PC-9 (cell line): ENCODE measurements at regions not wholly inside any gene's neighbourhood (a gene's known extent, or its start where the extent isn't known, plus 50 kb on each side); places are given as distances from the start of the nearest gene placed in this dataset.

Experiments used
- BruUV-seq: library from RNA; stranded (reverse); fragments of 400-500 nt; replicated peaks from 2 replicates; lab custom pipeline; 2021; lab: Mats Ljungman, UMichigan
- CTCF ChIA-PET: fragments of 300-600 bp; sonication (Branson Sonifier 250); formaldehyde crosslinking; loops from one replicate; lab custom pipeline; 2022; ENCODE audit warnings: antibody characterized with exemption; lab: Charles Lee
- POLR2A ChIA-PET: fragments of 300-600 bp; sonication (Branson Sonifier 250); formaldehyde crosslinking; loops from one replicate; lab custom pipeline; 2022; ENCODE audit warnings: antibody characterized with exemption; ENCODE audit not compliant: unreplicated experiment; lab: Charles Lee
- DNase-seq, 2 experiments: peaks; one replicate each; pipeline versions ENCODE4 v3.0.0 to v3.0.0-alpha.2; 2015 to 2022; ENCODE audit warnings: mixed read lengths in 1 of 2
- H2AFZ ChIP-seq: fragments of 200-600 bp; sonication (generic); 2 replicates; pipeline ENCODE4 v1.8.1; 2017; ENCODE audit warnings: antibody characterized with exemption
- H3F3A ChIP-seq: fragments of 200-600 bp; sonication (generic); 2 replicates; pipeline ENCODE4 v1.8.1; 2017; ENCODE audit warnings: antibody characterized with exemption, mild to moderate bottlenecking, low read depth; ENCODE audit not compliant: insufficient read depth
- H3K27ac ChIP-seq: fragments of 200-600 bp; sonication (generic); 2 replicates; pipeline ENCODE4 v1.6.1; 2016; ENCODE audit warnings: mixed run types
- H3K27me3 ChIP-seq: fragments of 200-600 bp; sonication (generic); 2 replicates; pipeline ENCODE4 v1.6.1; 2016; ENCODE audit warnings: low read depth, mixed run types; ENCODE audit not compliant: insufficient read depth
- H3K36me3 ChIP-seq: fragments of 200-600 bp; sonication (generic); 2 replicates; pipeline ENCODE4 v1.6.1; 2016; ENCODE audit warnings: low read depth, mixed run types
- H3K4me1 ChIP-seq: fragments of 200-600 bp; sonication (generic); replicated peaks from 2 replicates; pipeline ENCODE4 v1.6.1; 2016; ENCODE audit warnings: mixed run types; ENCODE audit not compliant: insufficient read depth
- H3K4me2 ChIP-seq: fragments of 200-600 bp; sonication (generic); 2 replicates; pipeline ENCODE4 v1.6.1; 2017; ENCODE audit warnings: mixed run types
- H3K4me3 ChIP-seq: fragments of 200-600 bp; sonication (generic); 2 replicates; pipeline ENCODE4 v1.6.1; 2016; ENCODE audit warnings: mixed run types
- H3K79me2 ChIP-seq: fragments of 200-600 bp; sonication (generic); 2 replicates; pipeline ENCODE4 v1.6.1; 2017; ENCODE audit warnings: low read depth, mixed run types
- H3K9me2 ChIP-seq: fragments of 200-600 bp; sonication (generic); 2 replicates; pipeline ENCODE4 v1.8.1; 2017; ENCODE audit warnings: mild to moderate bottlenecking; ENCODE audit not compliant: insufficient read depth
- H3K9me3 ChIP-seq: fragments of 200-600 bp; sonication (generic); 2 replicates; pipeline ENCODE4 v1.8.1; 2016; ENCODE audit warnings: low read depth; ENCODE audit not compliant: insufficient read depth
- H4K20me1 ChIP-seq: fragments of 200-600 bp; sonication (generic); 2 replicates; pipeline ENCODE4 v1.8.1; 2017; ENCODE audit not compliant: insufficient read depth
- EZH2 ChIP-seq: fragments of 200-600 bp; sonication (generic); IDR thresholded peaks from 2 replicates; pipeline ENCODE4 v1.8.0; 2017; ENCODE audit warnings: antibody characterized with exemption, low read depth
- intact Hi-C: fragments of 100-400 bp; cut with micrococcal nuclease; formaldehyde crosslinking; loops from one replicate; pipeline ENCODE4 v1.10.0; 2022; ENCODE audit not compliant: unreplicated experiment
- TF ChIP-seq, protein P1 (sequence below): fragments of 200-600 bp; sonication (generic); conservative IDR thresholded peaks from 2 replicates; pipeline ENCODE4 v1.6.1; 2017; ENCODE audit warnings: mixed run types, antibody characterized with exemption, mild to moderate bottlenecking, moderate library complexity

DNA sequence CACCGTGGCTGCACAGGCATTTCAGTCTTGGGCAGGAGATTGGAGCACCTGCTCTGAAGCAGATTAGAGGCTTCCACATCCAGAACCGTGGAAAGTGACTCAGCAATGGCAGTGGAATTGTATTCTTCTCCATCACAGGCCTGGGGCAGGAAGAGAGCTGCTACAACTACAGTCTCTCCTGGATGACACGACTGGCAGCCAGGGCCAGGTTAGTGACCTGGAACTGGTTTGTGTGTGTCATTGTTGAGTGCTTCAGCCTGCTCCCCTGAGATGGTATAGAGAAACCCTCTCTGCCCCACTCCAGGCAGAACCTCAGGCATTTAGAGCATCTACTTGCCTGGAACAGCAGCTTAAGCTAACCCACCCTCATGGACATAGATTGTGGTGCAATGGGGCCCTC lies 596.5 kb upstream of the INTU start:
- intact Hi-C loops = no loop called here
- Histone ChIP-seq H3K27me3 (no peaks in the 10 kb centered on the region), H3K79me2 (no peaks in the 10 kb centered on the region), H3K4me1 (no peaks in the 10 kb centered on the region), H3K4me3 (no peak overlapping the region), H3K9me2 (no peaks in the 10 kb centered on the region), H3K9me3 (no peaks in the 10 kb centered on the region), H4K20me1 (no peaks in the 10 kb centered on the region), H2AFZ (no peak overlapping the region), H3F3A (no peaks in the 10 kb centered on the region), H3K27ac (no peak overlapping the region), H3K36me3 (no peaks in the 10 kb centered on the region), H3K4me2 (no peak overlapping the region)
- ChIA-PET POLR2A (no interaction called here), CTCF (no interaction called here)
- DNase-seq = no peak
- no TSS peak for BruUV-seq
- TF ChIP-seq EZH2 = no peak
- TF ChIP-seq, protein P1, sequence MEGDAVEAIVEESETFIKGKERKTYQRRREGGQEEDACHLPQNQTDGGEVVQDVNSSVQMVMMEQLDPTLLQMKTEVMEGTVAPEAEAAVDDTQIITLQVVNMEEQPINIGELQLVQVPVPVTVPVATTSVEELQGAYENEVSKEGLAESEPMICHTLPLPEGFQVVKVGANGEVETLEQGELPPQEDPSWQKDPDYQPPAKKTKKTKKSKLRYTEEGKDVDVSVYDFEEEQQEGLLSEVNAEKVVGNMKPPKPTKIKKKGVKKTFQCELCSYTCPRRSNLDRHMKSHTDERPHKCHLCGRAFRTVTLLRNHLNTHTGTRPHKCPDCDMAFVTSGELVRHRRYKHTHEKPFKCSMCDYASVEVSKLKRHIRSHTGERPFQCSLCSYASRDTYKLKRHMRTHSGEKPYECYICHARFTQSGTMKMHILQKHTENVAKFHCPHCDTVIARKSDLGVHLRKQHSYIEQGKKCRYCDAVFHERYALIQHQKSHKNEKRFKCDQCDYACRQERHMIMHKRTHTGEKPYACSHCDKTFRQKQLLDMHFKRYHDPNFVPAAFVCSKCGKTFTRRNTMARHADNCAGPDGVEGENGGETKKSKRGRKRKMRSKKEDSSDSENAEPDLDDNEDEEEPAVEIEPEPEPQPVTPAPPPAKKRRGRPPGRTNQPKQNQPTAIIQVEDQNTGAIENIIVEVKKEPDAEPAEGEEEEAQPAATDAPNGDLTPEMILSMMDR = no peak

DNA sequence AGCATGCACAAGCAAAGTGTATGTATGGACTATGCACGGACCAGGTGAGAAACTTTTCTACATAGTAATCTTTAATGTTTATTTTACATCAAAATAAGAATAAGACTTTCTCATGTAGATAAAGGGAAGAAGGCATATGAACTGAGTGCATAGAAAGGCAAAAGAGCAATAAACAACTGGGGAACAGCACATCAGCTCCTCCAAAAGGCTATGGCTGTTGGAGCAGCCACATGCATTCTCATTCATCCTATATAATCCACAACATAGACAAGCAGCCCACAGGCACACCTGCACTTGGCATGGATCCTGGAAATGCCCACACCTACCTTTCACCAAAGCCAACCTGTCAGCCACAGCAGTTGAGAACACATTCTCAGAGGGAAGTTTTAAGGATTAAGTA lies 586.9 kb upstream of the INTU start:
- no peaks in the 10 kb centered on the region for H3K27me3 ChIP-seq
- no peaks in the 10 kb centered on the region for H3F3A ChIP-seq
- H3K4me3 ChIP-seq = no peak overlapping the region
- no peak for TF ChIP-seq EZH2
- TF ChIP-seq, protein P1 = no peak
- H2AFZ ChIP-seq = no peak overlapping the region
- POLR2A ChIA-PET = no interaction called here
- no peaks in the 10 kb centered on the region for H3K9me2 ChIP-seq
- no TSS peak for BruUV-seq
- intact Hi-C loops = no loop called here
- H4K20me1 ChIP-seq = no peaks in the 10 kb centered on the region
- no peak overlapping the region for H3K27ac ChIP-seq
- H3K36me3 ChIP-seq = no peaks in the 10 kb centered on the region
- no peaks in the 10 kb centered on the region for H3K9me3 ChIP-seq
- no peaks in the 10 kb centered on the region for H3K79me2 ChIP-seq
- CTCF ChIA-PET = no interaction called here
- H3K4me2 ChIP-seq = no peak overlapping the region
- no peaks in the 10 kb centered on the region for H3K4me1 ChIP-seq
- DNase-seq = no peak

DNA sequence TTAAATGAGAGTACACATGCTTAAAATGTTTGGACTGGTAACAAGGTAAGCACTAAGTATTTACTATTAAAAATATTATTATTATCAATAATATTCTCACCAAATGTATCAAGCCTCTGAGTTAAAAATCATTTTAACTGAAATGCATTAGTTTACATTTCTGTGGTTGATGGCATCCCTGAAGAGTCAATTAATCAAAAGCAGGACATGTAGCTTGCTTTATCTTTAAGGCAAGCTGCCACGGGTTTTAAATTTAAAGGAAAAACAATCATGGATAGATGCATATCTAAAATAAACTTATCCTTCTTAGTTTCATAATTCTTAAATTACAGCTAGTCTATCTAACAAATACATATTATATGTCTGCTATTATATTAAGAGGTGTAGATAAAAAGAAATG lies 584.8 kb upstream of the INTU start:
- ChIA-PET CTCF (no interaction called here), POLR2A (no interaction called here)
- H3F3A ChIP-seq = no peaks in the 10 kb centered on the region

More for the DNA sequence above, 584.8 kb upstream of the INTU start:
- Histone ChIP-seq H3K27me3 (no peaks in the 10 kb centered on the region), H3K4me2 (no peak overlapping the region), H3K4me1 (no peaks in the 10 kb centered on the region), H3K4me3 (no peak overlapping the region), H3K27ac (no peak overlapping the region), H2AFZ (no peak overlapping the region), H3K36me3 (no peaks in the 10 kb centered on the region), H3K9me2 (no peaks in the 10 kb centered on the region), H4K20me1 (no peaks in the 10 kb centered on the region), H3K9me3 (no peaks in the 10 kb centered on the region), H3K79me2 (no peaks in the 10 kb centered on the region)
- intact Hi-C loops = no loop called here
- DNase-seq = no peak
- TF ChIP-seq EZH2 = no peak
- TF ChIP-seq, protein P1 = no peak
- BruUV-seq = no TSS peak
